Endothelial cell of umbilical vein (primary cell): ENCODE measurements at regions not wholly inside any gene's neighbourhood (a gene's known extent, or its start where the extent isn't known, plus 50 kb on each side); places are given as distances from the start of the nearest gene placed in this dataset.

Experiments used
- CTCF ChIP-seq, 2 donors: IDR thresholded peaks; 1 replicate in 1 of 2; 2 replicates in 1 of 2; pipeline ENCODE4 v1.5.1; 2011; ENCODE audit warnings: low read length in 2 of 2, mild to moderate bottlenecking in 2 of 2, moderate library complexity in 2 of 2, control low read depth in 1 of 2, inconsistent platforms in 1 of 2, low read depth in 1 of 2; ENCODE audit not compliant: insufficient read depth in 1 of 2; ENCODE audit errors: extremely low read depth in 1 of 2
- EZH2 ChIP-seq: IDR thresholded peaks from 2 replicates; pipeline ENCODE4 v1.6.1; 2012; ENCODE audit warnings: borderline replicate concordance, low read depth, mild to moderate bottlenecking, moderate library complexity, low read length, inconsistent platforms; ENCODE audit not compliant: severe bottlenecking
- POLR2A ChIP-seq: IDR thresholded peaks from 2 replicates; pipeline ENCODE4 v1.6.1; 2012; ENCODE audit warnings: low read depth, mild to moderate bottlenecking, control low read depth, low read length
- POLR2AphosphoS5 ChIP-seq: IDR thresholded peaks from 2 replicates; pipeline ENCODE4 v1.6.1; 2012; ENCODE audit warnings: low read depth, mild to moderate bottlenecking, control low read depth, low read length, moderate library complexity; ENCODE audit not compliant: insufficient read depth
- TF ChIP-seq, protein P1 (sequence below): IDR thresholded peaks from 2 replicates; pipeline ENCODE4 v1.6.1; 2011; ENCODE audit not compliant: insufficient read depth, insufficient read length

DNA sequence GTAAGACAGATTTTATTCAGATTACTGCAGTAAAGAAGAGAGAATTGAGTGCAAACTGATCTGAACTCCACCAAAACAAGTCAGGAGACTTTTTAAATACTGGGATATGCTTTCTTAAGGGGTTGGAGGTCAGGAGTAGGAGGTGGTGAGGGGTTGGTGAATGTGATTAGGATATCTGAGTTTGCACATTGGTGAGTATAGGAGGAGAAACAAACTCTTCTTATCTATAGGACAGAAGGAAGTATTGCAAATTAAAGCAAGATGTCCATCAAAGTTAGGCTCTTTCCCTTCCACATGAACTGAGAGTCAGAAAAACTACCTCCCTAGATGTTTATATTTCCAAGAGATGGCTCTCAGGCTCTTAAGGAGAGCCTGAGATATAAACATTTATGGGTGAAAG, 114.6 kb upstream of the HTR1E start:
- TF ChIP-seq, protein P1, sequence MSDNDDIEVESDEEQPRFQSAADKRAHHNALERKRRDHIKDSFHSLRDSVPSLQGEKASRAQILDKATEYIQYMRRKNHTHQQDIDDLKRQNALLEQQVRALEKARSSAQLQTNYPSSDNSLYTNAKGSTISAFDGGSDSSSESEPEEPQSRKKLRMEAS, result no peak
- TF ChIP-seq CTCF (IDR thresholded peaks at IDR 0.05; ENCODE audit: extremely low read depth in 1 of 2, insufficient read depth in 1 of 2, low read depth in 1 of 2, low read length in 2 of 2) (no peak), POLR2AphosphoS5 (no peak), POLR2A (no peak), EZH2 (no peak)
